Mesenchymal stem cell (in vitro differentiated cells and primary cell): ENCODE measurements at regions not wholly inside any gene's neighbourhood (a gene's known extent, or its start where the extent isn't known, plus 50 kb on each side); places are given as distances from the start of the nearest gene placed in this dataset.
A peak's percentile ranks its signal among the peaks of the same experiment; 100 is the strongest.

ENCODE experiments used
- DNase-seq: peaks from one replicate; pipeline ENCODE4 v3.0.0-alpha.2; 2013
- H2AFZ ChIP-seq: one replicate; pipeline ENCODE4 v1.6.1; 2013; ENCODE audit warnings: low read depth, mild to moderate bottlenecking, control low read depth, inconsistent platforms, low read length, moderate library complexity
- H2AK5ac ChIP-seq: 2 replicates; pipeline ENCODE4 v1.6.1; 2013; ENCODE audit warnings: low read length, moderate library complexity, mild to moderate bottlenecking, inconsistent platforms; ENCODE audit not compliant: severe bottlenecking
- H2BK120ac ChIP-seq: one replicate; pipeline ENCODE4 v1.6.1; 2013; ENCODE audit warnings: low read depth, mild to moderate bottlenecking, inconsistent platforms, low read length, moderate library complexity
- H2BK12ac ChIP-seq, 2 experiments: one replicate each; pipeline ENCODE4 v1.6.1; 2013; ENCODE audit warnings: inconsistent platforms in 2 of 2, low read length in 2 of 2, mild to moderate bottlenecking in 2 of 2, moderate library complexity in 2 of 2, control low read depth in 1 of 2
- H2BK15ac ChIP-seq: one replicate; pipeline ENCODE4 v1.6.1; 2013; ENCODE audit warnings: mild to moderate bottlenecking, low read depth, inconsistent platforms; ENCODE audit not compliant: poor library complexity, severe bottlenecking
- H2BK5ac ChIP-seq: 2 replicates; pipeline ENCODE4 v1.6.1; 2013; ENCODE audit warnings: low read depth, mild to moderate bottlenecking, low read length, control low read depth, inconsistent platforms; ENCODE audit not compliant: poor library complexity, severe bottlenecking
- H3K14ac ChIP-seq, 2 experiments: one replicate each; pipeline ENCODE4 v1.6.1; 2013; ENCODE audit warnings: inconsistent platforms in 2 of 2, low read length in 2 of 2, control low read depth in 1 of 2, mild to moderate bottlenecking in 1 of 2, moderate library complexity in 1 of 2
- H3K18ac ChIP-seq, 2 experiments: one replicate each; pipeline ENCODE4 v1.6.1; 2013; ENCODE audit warnings: inconsistent platforms in 2 of 2, low read length in 2 of 2, control low read depth in 1 of 2, low read depth in 1 of 2, mild to moderate bottlenecking in 1 of 2
- H3K23ac ChIP-seq, 2 experiments: one replicate each; pipeline ENCODE4 v1.6.1; 2013; ENCODE audit warnings: inconsistent platforms in 2 of 2, low read length in 2 of 2, mild to moderate bottlenecking in 2 of 2, moderate library complexity in 2 of 2, control low read depth in 1 of 2
- H3K27ac ChIP-seq: 2 replicates; pipeline ENCODE4 v1.5.1; 2013; ENCODE audit warnings: mild to moderate bottlenecking, moderate library complexity, low read length, control low read depth, inconsistent platforms; ENCODE audit not compliant: poor library complexity, severe bottlenecking
- H3K27me3 ChIP-seq, 2 experiments: 2 replicates each; pipeline versions ENCODE4 v1.6.1 to v1.7.0; 2013; ENCODE audit warnings: low read length in 2 of 2, mild to moderate bottlenecking in 2 of 2, moderate library complexity in 2 of 2, control low read depth in 1 of 2, inconsistent platforms in 1 of 2; ENCODE audit not compliant: control insufficient read depth in 1 of 2, insufficient read depth in 1 of 2
- H3K36me3 ChIP-seq, 2 experiments: 2 replicates each; pipeline versions ENCODE4 v1.6.1 to v1.7.0; 2013; ENCODE audit warnings: low read length in 2 of 2, control low read depth in 1 of 2, inconsistent platforms in 1 of 2, low read depth in 1 of 2, mild to moderate bottlenecking in 1 of 2; ENCODE audit not compliant: insufficient read depth in 2 of 2, control insufficient read depth in 1 of 2
- H3K4ac ChIP-seq, 2 experiments: one replicate each; pipeline ENCODE4 v1.6.1; 2013; ENCODE audit warnings: inconsistent platforms in 2 of 2, low read length in 2 of 2, mild to moderate bottlenecking in 2 of 2, moderate library complexity in 2 of 2, control low read depth in 1 of 2, low read depth in 1 of 2
- H3K4me1 ChIP-seq: 2 replicates; pipeline ENCODE4 v1.6.1; 2013; ENCODE audit warnings: low read depth, low read length, control low read depth; ENCODE audit not compliant: control insufficient read depth, insufficient read depth
- H3K4me2 ChIP-seq: 2 replicates; pipeline ENCODE4 v1.6.1; 2013; ENCODE audit warnings: low read length, mild to moderate bottlenecking, inconsistent platforms; ENCODE audit not compliant: poor library complexity, severe bottlenecking
- H3K4me3 ChIP-seq, 2 experiments: 2 replicates each; pipeline versions ENCODE4 v1.5.1 to v1.7.0; 2013; ENCODE audit warnings: low read length in 2 of 2, mild to moderate bottlenecking in 2 of 2, control low read depth in 1 of 2, low read depth in 1 of 2; ENCODE audit not compliant: insufficient read depth in 1 of 2
- H3K79me1 ChIP-seq: replicated peaks from 2 replicates; pipeline ENCODE4 v1.6.1; 2013; ENCODE audit warnings: mild to moderate bottlenecking, control low read depth, low read length, inconsistent platforms; ENCODE audit not compliant: poor library complexity, severe bottlenecking
- H3K9ac ChIP-seq: 2 replicates; pipeline ENCODE4 v1.7.0; 2013; ENCODE audit warnings: mild to moderate bottlenecking, low read length, moderate library complexity
- H3K9me3 ChIP-seq: 2 replicates; pipeline ENCODE4 v1.7.0; 2013; ENCODE audit warnings: mild to moderate bottlenecking, low read length; ENCODE audit not compliant: control insufficient read depth
- H4K8ac ChIP-seq: one replicate; pipeline ENCODE4 v1.6.1; 2013; ENCODE audit warnings: inconsistent platforms, mild to moderate bottlenecking, low read length, moderate library complexity
- H4K91ac ChIP-seq: one replicate; pipeline ENCODE4 v1.6.1; 2013; ENCODE audit warnings: mild to moderate bottlenecking, low read length, inconsistent platforms
- WGBS: methylation state at CpG from one replicate; pipeline ENCODE4 v1.1.7; 2013; ENCODE audit warnings: mixed read lengths; 5-methylcytosine and 5-hydroxymethylcytosine counted together

DNA sequence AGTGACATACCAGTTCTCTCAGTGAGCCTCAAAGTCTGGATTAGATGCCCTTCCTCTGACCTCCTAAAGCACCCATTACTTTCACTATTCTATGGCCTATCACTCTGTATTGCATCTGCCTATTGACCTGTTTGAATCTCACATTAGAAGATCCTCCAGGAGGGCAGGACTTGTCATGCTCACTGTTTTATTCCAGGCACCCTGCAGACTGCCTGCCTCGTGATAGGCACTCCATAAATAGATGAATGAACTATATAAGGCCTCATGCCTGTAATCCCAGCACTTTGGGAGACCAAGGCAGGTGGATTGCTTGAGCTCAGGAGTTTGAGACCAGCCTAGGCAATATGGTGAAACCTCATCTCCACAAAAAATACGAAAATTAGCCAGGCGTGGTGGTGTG is 160.1 kb upstream of the CADM1 start:
- no peak overlapping the region for H2BK15ac ChIP-seq
- no peak overlapping the region for H3K4me2 ChIP-seq
- H3K9me3 ChIP-seq: no peaks in the 10 kb centered on the region
- no peak overlapping the region for H3K9ac ChIP-seq
- no peak overlapping the region for H3K14ac ChIP-seq
- no peak overlapping the region for H3K4ac ChIP-seq
- no peak overlapping the region for H2AK5ac ChIP-seq
- H2BK5ac ChIP-seq: no peak overlapping the region
- H4K8ac ChIP-seq: no peak overlapping the region
- H3K4me1 ChIP-seq: peaks cover 12% of the 10 kb centered on the region
- H3K23ac ChIP-seq: no peak overlapping the region
- DNase-seq: no peak
- WGBS: 96% methylated on average over 2 of the region's 3 CpGs
- no peak overlapping the region for H3K4me3 ChIP-seq
- peaks cover 0 to 29% of the 10 kb centered on the region in 2 experiments for H3K27me3 ChIP-seq
- no peak overlapping the region for H4K91ac ChIP-seq
- H2BK12ac ChIP-seq: no peak overlapping the region
- H2AFZ ChIP-seq: no peak overlapping the region
- no peak overlapping the region for H2BK120ac ChIP-seq
- H3K79me1 ChIP-seq: peaks cover 2% of the 10 kb centered on the region
- no peaks in the 10 kb centered on the region for H3K36me3 ChIP-seq
- H3K27ac ChIP-seq: no peak overlapping the region
- no peak overlapping the region for H3K18ac ChIP-seq

DNA sequence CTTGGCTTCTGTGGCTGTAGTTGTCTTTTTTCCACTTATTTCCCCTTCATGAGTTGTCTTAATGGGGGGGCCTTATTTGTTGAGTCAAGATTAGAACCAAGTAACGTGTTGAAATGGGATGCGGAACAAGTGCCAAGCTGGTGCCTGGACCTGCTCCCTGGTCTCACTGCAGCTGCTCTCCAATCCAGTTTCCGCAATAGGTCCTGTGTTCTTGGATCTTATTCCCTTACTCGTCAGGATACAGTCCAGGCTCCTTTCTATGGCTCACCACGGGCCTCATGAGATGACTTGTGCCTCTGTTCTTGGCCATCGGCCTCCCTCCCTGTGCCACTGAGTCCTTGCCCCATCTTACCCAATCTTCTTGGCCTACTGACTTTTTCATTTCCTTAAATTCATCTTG is 159.6 kb upstream of the CADM1 start:
- no peak overlapping the region for H2AFZ ChIP-seq
- H3K9me3 ChIP-seq: no peaks in the 10 kb centered on the region
- H2BK15ac ChIP-seq: no peak overlapping the region
- no peak overlapping the region for H2BK5ac ChIP-seq
- no peak overlapping the region for H3K4me3 ChIP-seq
- no peaks in the 10 kb centered on the region for H3K36me3 ChIP-seq
- WGBS: 93% methylated on average over 6 of the region's 6 CpGs
- H3K14ac ChIP-seq: no peak overlapping the region
- DNase-seq: no peak
- no peak overlapping the region for H3K27ac ChIP-seq
- peaks cover 17% of the 10 kb centered on the region for H3K4me1 ChIP-seq
- H3K4me2 ChIP-seq: no peak overlapping the region
- H3K23ac ChIP-seq: no peak overlapping the region
- peaks cover 0 to 34% of the 10 kb centered on the region in 2 experiments for H3K27me3 ChIP-seq
- no peak overlapping the region for H4K91ac ChIP-seq
- no peak overlapping the region for H2BK12ac ChIP-seq
- peak overlapping the region; percentile 33 for H2AK5ac ChIP-seq
- H3K4ac ChIP-seq: no peak overlapping the region
- H3K79me1 ChIP-seq: peaks cover 2% of the 10 kb centered on the region
- H4K8ac ChIP-seq: no peak overlapping the region
- H3K18ac ChIP-seq: no peak overlapping the region
- H3K9ac ChIP-seq: no peak overlapping the region
- no peak overlapping the region for H2BK120ac ChIP-seq

DNA sequence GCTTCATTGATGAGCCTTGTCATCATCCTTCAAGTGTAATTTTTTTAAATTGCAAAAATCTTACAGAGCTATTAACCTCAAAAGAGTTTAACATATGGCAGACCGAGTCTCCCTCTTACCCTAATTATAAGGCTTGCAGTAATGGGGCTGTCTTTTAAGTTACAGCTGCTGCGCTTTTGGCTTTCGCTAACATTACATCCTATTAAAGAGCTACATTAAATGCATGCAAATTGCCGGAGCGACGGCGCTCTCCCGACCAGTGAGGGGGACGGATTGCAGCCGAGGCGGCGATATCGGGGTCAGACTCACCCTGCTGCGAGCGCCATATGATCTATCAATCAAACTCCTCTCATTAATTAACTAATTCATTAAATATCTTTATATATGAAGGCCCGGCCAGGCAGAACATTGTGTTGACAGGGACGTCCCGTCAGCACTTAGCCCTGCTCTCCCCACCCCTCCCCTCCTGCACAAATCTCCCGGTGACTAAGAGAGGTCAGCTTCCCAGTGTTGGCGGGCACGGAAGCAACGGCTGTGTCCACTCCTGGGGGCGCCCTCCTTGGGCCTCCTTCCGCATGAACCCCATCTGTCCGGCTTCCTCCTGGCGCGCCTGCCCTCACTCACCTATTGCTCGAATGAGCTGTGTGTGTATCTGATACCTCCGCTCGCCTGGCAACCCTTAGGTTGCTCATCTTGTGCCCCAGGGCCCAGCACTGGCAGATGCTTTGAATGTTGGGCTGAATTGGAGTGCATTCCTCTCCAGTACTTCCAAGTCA is 156.0 kb upstream of the CADM1 start:
- Histone ChIP-seq H3K27ac (peak overlapping the region; percentile 57), H3K18ac (no peak overlapping the region), H3K36me3 (no peaks in the 10 kb centered on the region), H4K91ac (no peak overlapping the region), H2BK15ac (no peak overlapping the region), H3K4ac (no peak overlapping the region), H2BK12ac (no peak overlapping the region), H2AFZ (no peak overlapping the region), H3K23ac (no peak overlapping the region), H3K14ac (peak overlapping the region in 1 of 2 experiments; percentile 26), H3K27me3 (peaks cover 0 to 64% of the 10 kb centered on the region in 2 experiments), H2BK120ac (no peak overlapping the region), H3K4me1 (peaks cover 17% of the 10 kb centered on the region), H2BK5ac (no peak overlapping the region), H4K8ac (no peak overlapping the region), H3K79me1 (no peaks in the 10 kb centered on the region), H3K4me2 (peak overlapping the region; percentile 81), H3K9ac (no peak overlapping the region), H3K9me3 (no peaks in the 10 kb centered on the region), H3K4me3 (peak overlapping the region in 1 of 2 experiments; percentile 62), H2AK5ac (no peak overlapping the region)
- peak; percentile 45 for DNase-seq
- 17% methylated on average over 28 of the region's 30 CpGs for WGBS

DNA sequence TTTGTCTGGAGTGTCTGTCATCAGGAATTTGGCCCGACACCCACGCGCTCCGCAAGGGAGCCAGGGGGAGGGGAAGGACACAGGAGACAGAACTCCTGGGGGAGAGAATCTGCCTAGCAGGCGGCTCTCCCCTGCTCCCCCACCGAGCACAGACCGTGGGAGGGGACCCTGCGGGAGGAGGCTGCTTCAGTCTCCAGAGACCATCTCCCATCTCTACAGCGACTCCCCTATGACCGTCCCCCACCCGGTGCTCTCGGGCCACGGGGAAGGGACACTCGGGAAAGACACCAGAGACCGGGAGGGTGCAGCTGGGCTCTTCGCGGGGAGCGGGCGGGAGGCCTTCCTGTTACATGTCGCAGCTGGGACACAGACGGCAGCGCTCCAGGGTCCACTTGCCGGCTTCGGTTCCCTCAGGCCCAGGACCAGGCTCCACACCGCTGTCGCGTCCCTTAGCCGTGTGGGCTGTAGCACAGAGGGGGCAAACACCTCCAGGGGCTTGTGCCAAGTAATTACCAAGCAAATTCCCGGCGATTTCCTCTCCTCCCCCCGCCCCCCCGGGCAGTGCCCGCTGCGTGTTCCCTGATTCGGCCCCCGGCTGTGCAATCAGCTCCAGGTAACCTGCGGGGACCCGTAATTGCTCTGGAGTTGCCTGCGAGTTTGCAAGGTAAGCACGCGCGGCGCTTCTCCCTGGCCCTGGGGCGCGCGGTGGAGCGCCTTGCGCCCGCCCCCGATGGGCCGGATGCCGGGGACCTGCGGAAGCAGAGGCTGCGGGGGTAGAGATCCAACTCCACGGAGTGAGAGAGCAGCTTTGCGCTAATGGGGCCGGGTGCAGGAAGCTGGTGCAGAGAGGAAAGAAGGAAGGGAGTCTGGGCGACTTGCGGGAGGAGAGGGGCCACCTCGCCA is 155.1 kb upstream of the CADM1 start:
- no peaks in the 10 kb centered on the region for H3K36me3 ChIP-seq
- H3K4me2 ChIP-seq: peak overlapping the region; percentile 81
- no peak overlapping the region for H2AK5ac ChIP-seq
- WGBS: 1% methylated on average over 58 of the region's 60 CpGs
- peak overlapping the region in 1 of 2 experiments; percentile 62 for H3K4me3 ChIP-seq
- H3K27ac ChIP-seq: peak overlapping the region; percentile 57
- H4K91ac ChIP-seq: peak overlapping the region; percentile 31
- no peaks in the 10 kb centered on the region for H3K79me1 ChIP-seq
- no peak overlapping the region for H2BK15ac ChIP-seq
- H3K4me1 ChIP-seq: peaks cover 17% of the 10 kb centered on the region
- DNase-seq: peak; percentile 29
- H3K27me3 ChIP-seq: peaks cover 0 to 69% of the 10 kb centered on the region in 2 experiments
- peak overlapping the region; percentile 66 for H4K8ac ChIP-seq
- H3K4ac ChIP-seq: peak overlapping the region in 1 of 2 experiments; percentile 54
- no peaks in the 10 kb centered on the region for H3K9me3 ChIP-seq
- H2BK120ac ChIP-seq: peak overlapping the region; percentile 40
- H3K18ac ChIP-seq: peak overlapping the region in 1 of 2 experiments; percentile 58
- H3K14ac ChIP-seq: no peak overlapping the region
- H2BK5ac ChIP-seq: peak overlapping the region; percentile 49
- peak overlapping the region; percentile 36 for H2AFZ ChIP-seq
- H3K9ac ChIP-seq: no peak overlapping the region
- no peak overlapping the region for H3K23ac ChIP-seq
- H2BK12ac ChIP-seq: no peak overlapping the region
